Activated naive CD8-positive, alpha-beta T cell treated with anti-CD3 and anti-CD28 coated beads for 36 hours (primary cell): ENCODE measurements at regions not wholly inside any gene's neighbourhood (a gene's known extent, or its start where the extent isn't known, plus 50 kb on each side); places are given as distances from the start of the nearest gene placed in this dataset.

Experiments
- DNase-seq: peaks from one replicate; pipeline ENCODE4 v3.0.0; 2021
- H3K27ac Mint-ChIP-seq: one replicate; pipeline ENCODE4 v1.8.0; 2022; ENCODE audit warnings: mild to moderate bottlenecking, moderate library complexity, mixed read lengths
- H3K27me3 Mint-ChIP-seq: one replicate; pipeline ENCODE4 v1.8.0; 2022; ENCODE audit warnings: mild to moderate bottlenecking, mixed read lengths
- H3K36me3 Mint-ChIP-seq: one replicate; pipeline ENCODE4 v1.8.0; 2021; ENCODE audit warnings: mild to moderate bottlenecking, mixed read lengths
- H3K4me1 Mint-ChIP-seq: one replicate; pipeline ENCODE4 v1.8.0; 2021; ENCODE audit warnings: mixed read lengths
- H3K4me3 Mint-ChIP-seq: one replicate; pipeline ENCODE4 v1.8.0; 2022; ENCODE audit warnings: mild to moderate bottlenecking, moderate library complexity, mixed read lengths
- H3K9me3 Mint-ChIP-seq: one replicate; pipeline ENCODE4 v1.8.0; 2022; ENCODE audit warnings: mixed read lengths

DNA sequence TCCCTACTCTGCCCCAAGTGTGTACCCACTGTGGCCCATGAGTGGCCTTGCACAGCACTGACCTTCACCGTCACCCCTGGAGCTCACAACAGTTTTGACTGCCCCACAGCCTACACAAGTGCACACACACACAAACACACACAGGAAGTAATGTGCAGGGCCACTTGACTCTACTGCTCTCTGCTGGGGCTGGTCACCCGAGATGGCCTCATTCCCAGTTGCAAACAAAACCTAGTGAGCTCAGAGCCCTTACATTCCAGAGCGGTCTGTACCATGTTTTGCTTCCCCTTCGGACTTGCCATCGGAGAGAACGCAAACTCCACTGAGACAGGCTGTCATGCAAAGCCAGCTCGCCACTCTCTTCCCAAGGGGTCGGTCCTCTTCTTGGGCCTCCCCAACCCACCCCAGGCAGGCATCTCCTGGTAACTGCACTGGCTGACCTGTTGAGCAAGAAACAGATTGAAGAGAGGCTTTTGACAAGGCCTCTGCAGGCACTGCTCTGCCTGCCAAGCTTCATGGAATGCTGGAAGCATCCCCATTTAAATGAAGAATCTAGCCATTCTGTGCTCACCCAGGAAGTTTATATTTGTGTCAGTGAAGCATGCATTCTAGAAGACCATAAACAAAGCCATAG lies 232.0 kb upstream of the IGF1R start:
- Mint-ChIP-seq H3K9me3 (no peaks in the 10 kb centered on the region), H3K36me3 (no peaks in the 10 kb centered on the region), H3K4me3 (no peak overlapping the region), H3K27me3 (peaks cover 35% of the 10 kb centered on the region), H3K27ac (no peak overlapping the region), H3K4me1 (no peaks in the 10 kb centered on the region)
- no peak for DNase-seq

DNA sequence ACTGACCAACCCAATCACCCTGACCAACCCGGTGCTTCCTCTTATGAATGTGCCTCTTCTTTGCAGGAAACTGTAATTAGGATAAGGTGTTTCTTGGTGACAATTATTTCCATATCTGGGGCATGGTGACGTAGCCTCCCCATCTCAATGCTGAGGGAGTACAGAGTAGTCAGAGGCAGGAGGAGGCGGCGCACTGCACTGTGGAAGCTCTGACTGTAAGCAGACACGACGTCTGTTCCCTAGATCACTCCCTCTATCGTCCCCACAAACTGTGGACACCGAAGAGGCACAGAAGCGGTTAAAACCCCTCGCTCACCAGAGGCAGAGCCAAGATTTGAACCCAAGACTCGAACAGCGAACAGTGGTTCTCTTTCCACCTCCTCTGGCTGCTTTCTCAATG lies 231.0 kb upstream of the IGF1R start:
- no peak for DNase-seq
- Mint-ChIP-seq H3K27ac (no peak overlapping the region), H3K27me3 (peaks cover 44% of the 10 kb centered on the region), H3K4me3 (no peak overlapping the region), H3K4me1 (peaks cover 3% of the 10 kb centered on the region), H3K9me3 (no peaks in the 10 kb centered on the region), H3K36me3 (no peaks in the 10 kb centered on the region)

GRCh38 chr15:98418122-98418521 lies 230.2 kb upstream of the IGF1R start:
- no peak for DNase-seq
- Mint-ChIP-seq H3K4me1 (peaks cover 3% of the 10 kb centered on the region), H3K36me3 (no peaks in the 10 kb centered on the region), H3K4me3 (no peak overlapping the region), H3K27ac (no peak overlapping the region), H3K27me3 (peaks cover 52% of the 10 kb centered on the region), H3K9me3 (no peaks in the 10 kb centered on the region)

DNA sequence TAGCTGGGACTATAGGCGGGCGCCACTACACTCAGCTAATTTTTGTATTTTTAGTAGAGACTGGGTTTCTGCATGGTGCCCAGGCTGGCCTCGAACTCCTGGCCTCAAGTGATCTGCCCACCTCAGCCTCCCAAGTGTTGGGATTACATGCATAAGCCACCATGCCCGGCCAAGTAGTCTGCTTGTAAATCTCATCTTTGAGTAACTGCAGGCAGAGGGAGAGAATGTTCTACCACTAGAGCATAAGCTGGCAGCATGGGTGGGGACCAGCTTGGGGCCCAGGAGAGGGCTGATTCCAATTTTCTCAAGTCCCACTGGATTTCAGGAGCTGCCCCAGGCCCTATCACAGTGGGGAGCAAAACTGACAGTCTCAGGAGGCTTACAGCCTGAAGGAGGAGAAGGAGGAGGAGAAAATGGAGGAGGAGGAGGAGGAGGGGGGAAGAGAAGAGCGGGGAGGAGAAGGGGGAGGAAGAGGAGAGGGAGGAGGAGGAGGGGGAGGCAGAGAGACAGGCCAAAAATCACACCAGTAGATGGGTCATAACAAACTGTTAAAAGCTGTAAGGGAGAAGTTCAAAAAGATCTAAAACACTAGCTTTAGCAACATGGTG lies 229.1 kb upstream of the IGF1R start:
- DNase-seq = no peak
- H3K9me3 Mint-ChIP-seq = no peaks in the 10 kb centered on the region
- no peaks in the 10 kb centered on the region for H3K36me3 Mint-ChIP-seq
- H3K4me1 Mint-ChIP-seq = peaks cover 3% of the 10 kb centered on the region
- no peak overlapping the region for H3K4me3 Mint-ChIP-seq
- H3K27me3 Mint-ChIP-seq = peaks cover 53% of the 10 kb centered on the region
- H3K27ac Mint-ChIP-seq = no peak overlapping the region

DNA sequence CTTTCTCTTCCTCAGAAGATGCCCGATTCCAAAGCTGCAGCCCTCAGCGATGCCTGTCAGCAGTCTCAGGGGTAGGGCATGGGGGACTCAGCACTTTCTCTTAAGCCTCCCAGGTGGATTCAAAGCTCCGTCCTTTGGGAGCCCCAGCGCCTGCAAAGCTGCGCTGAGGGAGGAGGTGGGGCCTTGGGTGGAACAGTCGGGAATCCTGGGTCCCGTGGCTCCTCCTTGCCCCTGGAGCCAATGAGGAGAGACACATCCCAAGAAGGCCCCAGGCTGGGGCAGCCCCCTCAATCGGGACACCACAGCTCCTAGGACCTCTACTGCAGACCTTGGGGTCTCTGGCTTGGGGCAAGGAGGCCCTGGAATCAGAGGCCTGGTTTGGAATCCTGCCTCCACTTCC lies 227.5 kb upstream of the IGF1R start:
- Mint-ChIP-seq H3K4me1 (peaks cover 3% of the 10 kb centered on the region), H3K4me3 (no peak overlapping the region), H3K36me3 (no peaks in the 10 kb centered on the region)

DNA sequence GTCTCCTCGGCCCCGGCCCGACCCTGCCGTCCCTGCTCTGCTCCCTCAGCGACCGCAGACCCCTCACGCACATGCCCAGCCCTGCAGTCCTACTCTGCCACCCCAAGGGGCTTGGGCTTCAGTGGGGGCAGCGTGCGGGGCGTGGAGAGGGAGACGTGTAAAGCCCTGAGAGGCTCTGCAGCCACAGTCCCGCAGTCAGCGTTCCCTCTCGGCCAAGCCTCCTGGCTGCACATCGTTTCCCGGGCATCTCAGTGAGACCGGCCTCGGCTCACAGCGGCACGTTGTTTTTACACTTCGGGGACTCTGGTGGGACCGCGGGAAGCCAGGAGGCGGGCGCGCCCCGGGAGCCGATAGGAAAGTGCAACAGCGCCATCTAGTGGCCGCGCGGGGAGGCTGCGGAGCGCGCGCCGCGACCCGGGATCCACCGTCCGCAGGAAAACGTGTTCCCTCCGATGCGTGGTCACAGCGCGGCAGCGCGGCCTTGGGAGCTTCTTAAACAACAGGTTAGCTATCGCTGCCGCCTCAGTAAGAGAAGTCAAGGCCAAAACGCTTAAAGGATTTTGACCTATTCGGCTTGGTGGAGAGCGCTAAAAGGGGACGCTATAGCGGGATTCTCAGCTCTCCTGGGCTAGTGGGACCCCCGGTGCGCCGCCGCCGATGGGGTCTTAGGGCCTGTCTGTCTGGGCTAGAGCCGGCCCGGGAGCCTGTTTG lies 226.8 kb upstream of the IGF1R start:
- Mint-ChIP-seq H3K36me3 (no peaks in the 10 kb centered on the region), H3K4me3 (no peak overlapping the region), H3K9me3 (no peaks in the 10 kb centered on the region), H3K4me1 (peaks cover 3% of the 10 kb centered on the region), H3K27me3 (peaks cover 57% of the 10 kb centered on the region), H3K27ac (no peak overlapping the region)
- DNase-seq = peak; percentile 71

More for the DNA sequence above, 227.5 kb upstream of the IGF1R start:
- Mint-ChIP-seq H3K9me3 (no peaks in the 10 kb centered on the region), H3K27ac (no peak overlapping the region), H3K27me3 (peaks cover 53% of the 10 kb centered on the region)
- DNase-seq = no peak

GRCh38 chr15:98422130-98422478 lies 226.2 kb upstream of the IGF1R start:
- DNase-seq = no peak
- Mint-ChIP-seq H3K36me3 (no peaks in the 10 kb centered on the region), H3K27ac (no peak overlapping the region), H3K27me3 (peaks cover 58% of the 10 kb centered on the region), H3K9me3 (no peaks in the 10 kb centered on the region), H3K4me3 (no peak overlapping the region), H3K4me1 (peaks cover 3% of the 10 kb centered on the region)

DNA sequence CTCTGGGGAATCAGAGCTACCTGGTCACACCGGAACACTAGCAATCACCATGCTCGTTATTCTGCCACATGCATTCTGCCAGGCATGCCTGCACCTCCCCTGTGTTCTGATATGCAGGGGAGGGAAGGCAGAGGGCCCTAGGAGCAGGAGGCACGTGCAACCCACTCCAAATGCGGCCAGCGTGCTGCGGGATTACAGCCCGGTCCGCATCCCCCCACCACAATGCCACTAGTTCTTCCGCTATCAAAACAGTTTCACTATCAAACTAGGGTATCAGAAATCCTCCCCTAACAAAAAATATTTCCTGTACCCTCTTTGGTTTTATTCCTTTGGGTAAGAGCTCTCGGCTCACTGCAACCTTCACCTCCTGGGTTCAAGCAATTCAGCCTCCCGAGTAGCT lies 223.2 kb upstream of the IGF1R start:
- no peaks in the 10 kb centered on the region for H3K9me3 Mint-ChIP-seq
- no peaks in the 10 kb centered on the region for H3K36me3 Mint-ChIP-seq
- H3K27me3 Mint-ChIP-seq = peaks cover 67% of the 10 kb centered on the region
- no peak overlapping the region for H3K4me3 Mint-ChIP-seq
- H3K27ac Mint-ChIP-seq = no peak overlapping the region
- no peak for DNase-seq
- H3K4me1 Mint-ChIP-seq = peaks cover 6% of the 10 kb centered on the region

DNA sequence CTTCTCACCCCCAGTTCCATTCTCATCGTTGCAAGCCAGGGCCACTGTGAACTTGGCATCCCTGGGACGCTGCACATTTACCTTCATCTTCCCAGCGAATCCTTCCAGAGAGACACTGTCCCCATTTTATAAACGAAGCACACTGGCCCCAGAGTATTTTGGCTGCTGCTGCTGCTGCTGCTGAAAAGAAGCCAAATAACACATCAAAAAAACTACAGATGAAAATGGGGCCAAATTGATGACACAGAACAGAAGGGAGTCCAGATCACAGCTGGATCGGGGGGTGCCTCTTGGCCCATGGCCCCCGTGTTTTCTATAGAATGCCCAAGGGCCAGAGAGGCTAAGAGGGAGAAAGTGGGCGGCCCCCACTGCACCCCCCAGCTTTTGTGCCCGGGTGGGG lies 221.0 kb upstream of the IGF1R start:
- H3K27me3 Mint-ChIP-seq = peaks cover 59% of the 10 kb centered on the region

DNA sequence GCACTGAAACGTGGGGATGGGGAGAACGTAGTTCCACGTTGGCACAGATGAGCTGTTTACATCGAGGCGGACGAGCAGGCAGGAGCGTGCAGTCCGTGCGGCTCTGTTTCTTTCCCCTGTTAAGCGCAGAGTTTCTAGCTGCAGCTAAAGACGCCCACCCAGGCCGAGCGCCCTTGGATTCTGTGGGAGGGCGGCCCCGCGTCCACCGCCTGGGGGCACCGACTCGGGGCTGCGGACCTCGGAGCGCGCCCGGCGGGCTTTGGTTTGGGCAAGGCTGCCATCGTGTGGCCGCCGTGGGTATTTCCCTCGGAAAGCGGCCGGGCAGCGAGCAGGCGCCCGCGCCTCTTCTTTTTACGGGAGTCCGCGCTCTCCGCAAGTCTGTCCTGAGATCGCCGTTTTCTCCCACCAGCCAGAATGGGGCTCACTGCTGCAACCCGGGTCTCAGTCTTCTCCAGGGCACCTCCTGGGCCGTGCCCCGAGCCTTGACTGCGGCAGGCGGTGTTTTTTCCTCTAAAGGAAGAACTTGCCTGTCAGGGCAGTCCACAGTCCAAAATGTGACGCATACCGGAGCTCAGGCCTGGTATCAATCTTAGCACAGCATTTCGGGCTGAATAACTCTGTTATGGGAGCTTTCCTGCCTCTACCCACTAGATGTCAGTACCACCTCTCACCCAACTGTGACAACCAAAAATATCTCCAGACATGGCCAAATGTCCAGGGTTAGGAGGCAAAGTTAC lies 219.9 kb upstream of the IGF1R start:
- Mint-ChIP-seq H3K27ac (no peak overlapping the region), H3K4me3 (peak overlapping the region; percentile 57)

More for the DNA sequence above, 221.0 kb upstream of the IGF1R start:
- H3K36me3 Mint-ChIP-seq = no peaks in the 10 kb centered on the region
- H3K27ac Mint-ChIP-seq = no peak overlapping the region
- no peaks in the 10 kb centered on the region for H3K9me3 Mint-ChIP-seq
- peaks cover 3% of the 10 kb centered on the region for H3K4me1 Mint-ChIP-seq
- H3K4me3 Mint-ChIP-seq = no peak overlapping the region
- no peak for DNase-seq

GRCh38 chr15:98431171-98431570 lies 217.2 kb upstream of the IGF1R start:
- Mint-ChIP-seq H3K36me3 (no peaks in the 10 kb centered on the region), H3K27ac (no peak overlapping the region), H3K9me3 (no peaks in the 10 kb centered on the region), H3K27me3 (peaks cover 52% of the 10 kb centered on the region), H3K4me3 (no peak overlapping the region), H3K4me1 (peaks cover 3% of the 10 kb centered on the region)
- no peak for DNase-seq

More for the DNA sequence above, 219.9 kb upstream of the IGF1R start:
- H3K27me3 Mint-ChIP-seq = peaks cover 51% of the 10 kb centered on the region
- peaks cover 3% of the 10 kb centered on the region for H3K4me1 Mint-ChIP-seq
- no peaks in the 10 kb centered on the region for H3K9me3 Mint-ChIP-seq
- DNase-seq = peak; percentile 72
- no peaks in the 10 kb centered on the region for H3K36me3 Mint-ChIP-seq

DNA sequence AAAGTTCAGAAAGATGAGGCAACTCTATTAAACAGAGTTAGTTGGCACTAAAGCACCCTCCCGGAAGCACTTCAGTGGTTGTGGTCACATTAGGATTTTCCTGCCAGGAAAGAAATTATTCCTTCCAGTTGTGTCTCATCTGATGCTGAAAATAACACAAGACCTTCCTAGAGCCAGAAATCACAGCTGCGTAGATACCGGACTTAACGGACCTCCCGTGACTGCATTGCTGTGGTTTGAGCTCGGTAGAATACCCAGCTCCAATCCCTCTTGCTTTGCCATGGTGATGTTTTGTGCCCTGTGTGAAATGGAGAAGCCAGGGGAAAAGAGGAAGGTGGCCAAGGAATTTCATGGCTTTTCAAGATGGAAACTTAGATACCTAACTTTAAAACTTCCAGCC lies 215.0 kb upstream of the IGF1R start:
- H3K9me3 Mint-ChIP-seq = no peaks in the 10 kb centered on the region
- H3K27me3 Mint-ChIP-seq = peaks cover 32% of the 10 kb centered on the region
- peaks cover 3% of the 10 kb centered on the region for H3K4me1 Mint-ChIP-seq
- DNase-seq = no peak
- no peak overlapping the region for H3K4me3 Mint-ChIP-seq
- no peaks in the 10 kb centered on the region for H3K36me3 Mint-ChIP-seq
- H3K27ac Mint-ChIP-seq = no peak overlapping the region

- Mint-ChIP-seq H3K4me3 (no peak overlapping the region), H3K27me3 (peaks cover 27% of the 10 kb centered on the region), H3K4me1 (peaks cover under 1% of the 10 kb centered on the region), H3K27ac (no peak overlapping the region), H3K36me3 (no peaks in the 10 kb centered on the region), H3K9me3 (no peaks in the 10 kb centered on the region)
- no peak for DNase-seq
Measured at GRCh38 chr15:98433856-98434255, 214.5 kb upstream of the IGF1R start.

- H3K4me1 Mint-ChIP-seq = peaks cover 3% of the 10 kb centered on the region
- H3K27me3 Mint-ChIP-seq = peaks cover 11% of the 10 kb centered on the region
- no peak for DNase-seq
- H3K36me3 Mint-ChIP-seq = no peaks in the 10 kb centered on the region
- H3K9me3 Mint-ChIP-seq = no peaks in the 10 kb centered on the region
- H3K4me3 Mint-ChIP-seq = no peak overlapping the region
- H3K27ac Mint-ChIP-seq = no peak overlapping the region
Measured at GRCh38 chr15:98437752-98438151, 210.6 kb upstream of the IGF1R start.

- Mint-ChIP-seq H3K27ac (no peak overlapping the region), H3K4me3 (no peak overlapping the region), H3K27me3 (peaks cover 16% of the 10 kb centered on the region), H3K4me1 (peaks cover 3% of the 10 kb centered on the region), H3K9me3 (no peaks in the 10 kb centered on the region), H3K36me3 (no peaks in the 10 kb centered on the region)
- no peak for DNase-seq
Measured at GRCh38 chr15:98438326-98438725, 210.0 kb upstream of the IGF1R start.
